ENCODE measurements at regions not wholly inside any gene's neighbourhood (a gene's known extent, or its start where the extent isn't known, plus 50 kb on each side); places are given as distances from the start of the nearest gene placed in this dataset.

GRCh38 chr4:147289181-147289580, 191.7 kb upstream of the EDNRA start:
- TF ChIP-seq, protein P1, sequence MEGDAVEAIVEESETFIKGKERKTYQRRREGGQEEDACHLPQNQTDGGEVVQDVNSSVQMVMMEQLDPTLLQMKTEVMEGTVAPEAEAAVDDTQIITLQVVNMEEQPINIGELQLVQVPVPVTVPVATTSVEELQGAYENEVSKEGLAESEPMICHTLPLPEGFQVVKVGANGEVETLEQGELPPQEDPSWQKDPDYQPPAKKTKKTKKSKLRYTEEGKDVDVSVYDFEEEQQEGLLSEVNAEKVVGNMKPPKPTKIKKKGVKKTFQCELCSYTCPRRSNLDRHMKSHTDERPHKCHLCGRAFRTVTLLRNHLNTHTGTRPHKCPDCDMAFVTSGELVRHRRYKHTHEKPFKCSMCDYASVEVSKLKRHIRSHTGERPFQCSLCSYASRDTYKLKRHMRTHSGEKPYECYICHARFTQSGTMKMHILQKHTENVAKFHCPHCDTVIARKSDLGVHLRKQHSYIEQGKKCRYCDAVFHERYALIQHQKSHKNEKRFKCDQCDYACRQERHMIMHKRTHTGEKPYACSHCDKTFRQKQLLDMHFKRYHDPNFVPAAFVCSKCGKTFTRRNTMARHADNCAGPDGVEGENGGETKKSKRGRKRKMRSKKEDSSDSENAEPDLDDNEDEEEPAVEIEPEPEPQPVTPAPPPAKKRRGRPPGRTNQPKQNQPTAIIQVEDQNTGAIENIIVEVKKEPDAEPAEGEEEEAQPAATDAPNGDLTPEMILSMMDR (IDR thresholded peaks at IDR 0.05): no peak
- TF ChIP-seq POLR2A (IDR thresholded peaks at IDR 0.05): no peak
